ENCODE measurements at regions not wholly inside any gene's neighbourhood (a gene's known extent, or its start where the extent isn't known, plus 50 kb on each side); places are given as distances from the start of the nearest gene placed in this dataset.

- Mint-ChIP-seq H3K36me3 (no peaks in the 10 kb centered on the region), H3K4me3 (no peak overlapping the region), H3K27me3 (peaks cover 9 to 14% (median 10%) of the 10 kb centered on the region in 3 donors), H3K4me1 (no peaks in the 10 kb centered on the region), H3K27ac (no peak overlapping the region), H3K9me3 (peaks cover 0 to 16% (median 6%) of the 10 kb centered on the region in 7 donors)
- ATAC-seq (ENCODE audit: low read depth in 2 of 2) (no peak), DNase-seq (no peak)
These were observed 52.5 kb upstream of the C11orf58 start for GRCh38 chr11:16685914-16686313.

- Mint-ChIP-seq H3K4me3 (no peak overlapping the region), H3K36me3 (peaks cover 0 to 15% of the 10 kb centered on the region in 2 donors), H3K9me3 (peaks cover 4 to 18% (median 12%) of the 10 kb centered on the region in 7 donors), H3K4me1 (no peaks in the 10 kb centered on the region), H3K27me3 (peaks cover 18 to 27% (median 25%) of the 10 kb centered on the region in 3 donors), H3K27ac (no peak overlapping the region)
- ATAC-seq (ENCODE audit: low read depth in 2 of 2) (no peak), DNase-seq (no peak)
These were observed 59.9 kb upstream of the C11orf58 start for GRCh38 chr11:16678466-16679116.

- peaks cover 0 to 8% of the 10 kb centered on the region in 2 donors for H3K36me3 Mint-ChIP-seq
- peaks cover 4 to 37% (median 25%) of the 10 kb centered on the region in 7 donors for H3K9me3 Mint-ChIP-seq
- no peaks in the 10 kb centered on the region for H3K4me1 Mint-ChIP-seq
- no peak for ATAC-seq (ENCODE audit: low read depth in 2 of 2)
- no peak overlapping the region for H3K4me3 Mint-ChIP-seq
- no peak for DNase-seq
- no peak overlapping the region for H3K27ac Mint-ChIP-seq
- H3K27me3 Mint-ChIP-seq = peaks cover 5 to 13% (median 9%) of the 10 kb centered on the region in 3 donors
These were observed 68.5 kb upstream of the C11orf58 start for GRCh38 chr11:16669799-16670415.

- H3K4me3 Mint-ChIP-seq = no peak overlapping the region
- no peaks in the 10 kb centered on the region for H3K4me1 Mint-ChIP-seq
- peaks cover 0 to 3% of the 10 kb centered on the region in 2 donors for H3K36me3 Mint-ChIP-seq
- peaks cover 11 to 80% (median 28%) of the 10 kb centered on the region in 7 donors for H3K9me3 Mint-ChIP-seq
- ATAC-seq (ENCODE audit: low read depth in 2 of 2) = no peak
- H3K27ac Mint-ChIP-seq = no peak overlapping the region
- no peak for DNase-seq
- peaks cover 10 to 12% (median 10%) of the 10 kb centered on the region in 3 donors for H3K27me3 Mint-ChIP-seq
These were observed 105.9 kb upstream of the C11orf58 start for GRCh38 chr11:16632295-16633200.

GRCh38 chr11:16630651-16631050 is 107.8 kb upstream of the C11orf58 start:
- Mint-ChIP-seq H3K4me3 (no peak overlapping the region), H3K27me3 (peaks cover 10 to 19% (median 14%) of the 10 kb centered on the region in 3 donors), H3K36me3 (peaks cover 0 to 8% of the 10 kb centered on the region in 2 donors), H3K9me3 (peaks cover 6 to 71% (median 16%) of the 10 kb centered on the region in 7 donors), H3K4me1 (no peaks in the 10 kb centered on the region), H3K27ac (no peak overlapping the region)
- ATAC-seq (ENCODE audit: low read depth in 2 of 2) (no peak), DNase-seq (no peak)

- Mint-ChIP-seq H3K9me3 (peaks cover 0 to 12% (median 7%) of the 10 kb centered on the region in 7 donors), H3K4me3 (no peak overlapping the region), H3K27me3 (peaks cover 33 to 46% (median 37%) of the 10 kb centered on the region in 3 donors), H3K4me1 (peaks cover 4 to 12% (median 10%) of the 10 kb centered on the region in 3 donors), H3K27ac (no peak overlapping the region), H3K36me3 (no peaks in the 10 kb centered on the region)
- no peak for DNase-seq
- ATAC-seq (ENCODE audit: low read depth in 2 of 2) = no peak
These were observed 120.0 kb upstream of the C11orf58 start for GRCh38 chr11:16618431-16618830.

GRCh38 chr11:16615480-16615879 is 123.0 kb upstream of the C11orf58 start:
- Mint-ChIP-seq H3K27me3 (peaks cover 22 to 57% (median 33%) of the 10 kb centered on the region in 3 donors), H3K4me1 (peaks cover 4 to 22% (median 19%) of the 10 kb centered on the region in 3 donors), H3K4me3 (no peak overlapping the region), H3K9me3 (peaks cover 0 to 21% (median 6%) of the 10 kb centered on the region in 7 donors), H3K36me3 (no peaks in the 10 kb centered on the region), H3K27ac (no peak overlapping the region)
- no peak for ATAC-seq (ENCODE audit: low read depth in 2 of 2)
- DNase-seq = no peak

- Mint-ChIP-seq H3K9me3 (peaks cover 0 to 21% (median 8%) of the 10 kb centered on the region in 7 donors), H3K27ac (peak overlapping the region in 2 of 6 donors; percentile 33 to 87), H3K36me3 (no peaks in the 10 kb centered on the region), H3K4me1 (peaks cover 4 to 22% (median 19%) of the 10 kb centered on the region in 3 donors), H3K27me3 (peaks cover 22 to 54% (median 33%) of the 10 kb centered on the region in 3 donors), H3K4me3 (peak overlapping the region; percentile 54 to 84 (median 68))
- ATAC-seq (ENCODE audit: low read depth in 2 of 2) (peak; percentile 80 to 83), DNase-seq (peak; percentile 26)
These were observed 124.7 kb upstream of the C11orf58 start for GRCh38 chr11:16613512-16614381.

- H3K27me3 Mint-ChIP-seq = peaks cover 18 to 49% (median 28%) of the 10 kb centered on the region in 3 donors
- peaks cover 4 to 22% (median 19%) of the 10 kb centered on the region in 3 donors for H3K4me1 Mint-ChIP-seq
- ATAC-seq (ENCODE audit: low read depth in 2 of 2) (peak in 1 of 2 donors; percentile 9), DNase-seq (no peak)
- H3K9me3 Mint-ChIP-seq = peaks cover 0 to 21% (median 8%) of the 10 kb centered on the region in 7 donors
- no peaks in the 10 kb centered on the region for H3K36me3 Mint-ChIP-seq
- peak overlapping the region in 2 of 6 donors; percentile 44 to 87 for H3K27ac Mint-ChIP-seq
- peak overlapping the region; percentile 54 to 84 (median 68) for H3K4me3 Mint-ChIP-seq
These were observed 125.3 kb upstream of the C11orf58 start for GRCh38 chr11:16613262-16613511.

- peak overlapping the region in 6 of 8 donors; percentile 54 to 84 (median 67) for H3K4me3 Mint-ChIP-seq
These were observed 125.7 kb upstream of the C11orf58 start for GRCh38 chr11:16612566-16613261.

GRCh38 chr11:16611926-16612565 is 126.4 kb upstream of the C11orf58 start:
- no peak for DNase-seq
- peaks cover 4 to 22% (median 19%) of the 10 kb centered on the region in 3 donors for H3K4me1 Mint-ChIP-seq
- H3K27ac Mint-ChIP-seq = peak overlapping the region in 1 of 6 donors; percentile 52
- no peak for ATAC-seq (ENCODE audit: low read depth in 2 of 2)
- H3K4me3 Mint-ChIP-seq = peak overlapping the region in 2 of 8 donors; percentile 7 to 45
- H3K27me3 Mint-ChIP-seq = peaks cover 15 to 44% (median 23%) of the 10 kb centered on the region in 3 donors
- H3K36me3 Mint-ChIP-seq = no peaks in the 10 kb centered on the region
- peaks cover 0 to 21% (median 8%) of the 10 kb centered on the region in 7 donors for H3K9me3 Mint-ChIP-seq

More at GRCh38 chr11:16612566-16613261, 125.7 kb upstream of the C11orf58 start:
- peak overlapping the region in 3 of 6 donors; percentile 44 to 93 (median 79) for H3K27ac Mint-ChIP-seq
- H3K27me3 Mint-ChIP-seq = peaks cover 17 to 49% (median 27%) of the 10 kb centered on the region in 3 donors
- DNase-seq (no peak), ATAC-seq (ENCODE audit: low read depth in 2 of 2) (no peak)
- H3K36me3 Mint-ChIP-seq = no peaks in the 10 kb centered on the region
- H3K9me3 Mint-ChIP-seq = peaks cover 0 to 21% (median 8%) of the 10 kb centered on the region in 7 donors
- H3K4me1 Mint-ChIP-seq = peaks cover 4 to 22% (median 19%) of the 10 kb centered on the region in 3 donors
